ENCODE measurements at regions not wholly inside any gene's neighbourhood (a gene's known extent, or its start where the extent isn't known, plus 50 kb on each side); places are given as distances from the start of the nearest gene placed in this dataset.

DNA sequence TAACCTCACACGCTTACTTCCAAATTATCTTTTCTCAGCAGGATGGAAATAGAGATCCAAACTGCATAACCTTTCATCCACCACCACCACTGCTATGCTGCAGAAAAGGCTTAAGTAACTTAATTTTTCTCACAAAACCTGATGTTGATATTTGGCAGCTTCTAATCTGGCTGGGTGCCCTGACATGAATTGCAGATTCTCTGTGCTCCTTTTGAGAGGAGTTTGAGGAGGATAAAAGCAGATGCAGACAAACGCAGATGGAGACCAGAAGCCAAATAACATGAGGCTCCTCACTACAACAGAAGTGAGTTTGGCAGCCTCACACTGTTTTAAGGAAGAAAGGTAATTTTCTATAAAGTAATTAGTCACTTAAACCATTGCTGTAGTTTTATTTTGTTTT, 646.2 kb upstream of the ATXN8OS start:
- DNase-seq (ENCODE audit: low read depth in 1 of 2, low spot score in 1 of 2) = no peak

DNA sequence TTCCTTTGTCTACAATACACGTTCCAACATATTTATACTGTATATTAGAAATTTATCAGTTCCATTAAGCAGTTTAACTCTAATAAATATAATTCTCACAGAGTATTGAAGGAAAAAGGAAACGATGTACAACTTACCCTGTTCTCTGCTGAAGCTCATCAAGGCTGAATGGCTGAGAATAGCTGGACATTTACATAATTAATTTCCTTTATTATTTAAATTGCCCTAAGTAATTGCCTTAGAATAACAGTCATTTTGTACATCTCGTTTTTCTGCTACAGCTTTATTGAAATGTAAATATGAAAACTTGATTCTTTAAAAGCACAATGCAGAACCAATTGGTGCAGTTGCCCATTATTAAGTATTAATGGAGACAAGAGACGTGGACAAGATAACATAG, 648.3 kb upstream of the ATXN8OS start:
- no peak for DNase-seq (ENCODE audit: low read depth in 1 of 2, low spot score in 1 of 2)
- no peak overlapping the region for H3K4me3 ChIP-seq (replicated peaks; ENCODE audit: insufficient read depth, low read length)

More for the DNA sequence above, 646.2 kb upstream of the ATXN8OS start:
- no peak overlapping the region for H3K27ac ChIP-seq (replicated peaks)
- TF ChIP-seq POLR2AphosphoS5 (IDR thresholded peaks at IDR 0.05; ENCODE audit: low read depth) (no peak), SPI1 (IDR thresholded peaks at IDR 0.05; ENCODE audit: borderline replicate concordance, low read depth) (no peak), GABPA (IDR thresholded peaks at IDR 0.05; ENCODE audit: low read depth) (no peak)
- TF ChIP-seq, protein P1, sequence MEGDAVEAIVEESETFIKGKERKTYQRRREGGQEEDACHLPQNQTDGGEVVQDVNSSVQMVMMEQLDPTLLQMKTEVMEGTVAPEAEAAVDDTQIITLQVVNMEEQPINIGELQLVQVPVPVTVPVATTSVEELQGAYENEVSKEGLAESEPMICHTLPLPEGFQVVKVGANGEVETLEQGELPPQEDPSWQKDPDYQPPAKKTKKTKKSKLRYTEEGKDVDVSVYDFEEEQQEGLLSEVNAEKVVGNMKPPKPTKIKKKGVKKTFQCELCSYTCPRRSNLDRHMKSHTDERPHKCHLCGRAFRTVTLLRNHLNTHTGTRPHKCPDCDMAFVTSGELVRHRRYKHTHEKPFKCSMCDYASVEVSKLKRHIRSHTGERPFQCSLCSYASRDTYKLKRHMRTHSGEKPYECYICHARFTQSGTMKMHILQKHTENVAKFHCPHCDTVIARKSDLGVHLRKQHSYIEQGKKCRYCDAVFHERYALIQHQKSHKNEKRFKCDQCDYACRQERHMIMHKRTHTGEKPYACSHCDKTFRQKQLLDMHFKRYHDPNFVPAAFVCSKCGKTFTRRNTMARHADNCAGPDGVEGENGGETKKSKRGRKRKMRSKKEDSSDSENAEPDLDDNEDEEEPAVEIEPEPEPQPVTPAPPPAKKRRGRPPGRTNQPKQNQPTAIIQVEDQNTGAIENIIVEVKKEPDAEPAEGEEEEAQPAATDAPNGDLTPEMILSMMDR (IDR thresholded peaks at IDR 0.05; ENCODE audit: insufficient read depth, low read length) = no peak
- TF ChIP-seq, protein P2, sequence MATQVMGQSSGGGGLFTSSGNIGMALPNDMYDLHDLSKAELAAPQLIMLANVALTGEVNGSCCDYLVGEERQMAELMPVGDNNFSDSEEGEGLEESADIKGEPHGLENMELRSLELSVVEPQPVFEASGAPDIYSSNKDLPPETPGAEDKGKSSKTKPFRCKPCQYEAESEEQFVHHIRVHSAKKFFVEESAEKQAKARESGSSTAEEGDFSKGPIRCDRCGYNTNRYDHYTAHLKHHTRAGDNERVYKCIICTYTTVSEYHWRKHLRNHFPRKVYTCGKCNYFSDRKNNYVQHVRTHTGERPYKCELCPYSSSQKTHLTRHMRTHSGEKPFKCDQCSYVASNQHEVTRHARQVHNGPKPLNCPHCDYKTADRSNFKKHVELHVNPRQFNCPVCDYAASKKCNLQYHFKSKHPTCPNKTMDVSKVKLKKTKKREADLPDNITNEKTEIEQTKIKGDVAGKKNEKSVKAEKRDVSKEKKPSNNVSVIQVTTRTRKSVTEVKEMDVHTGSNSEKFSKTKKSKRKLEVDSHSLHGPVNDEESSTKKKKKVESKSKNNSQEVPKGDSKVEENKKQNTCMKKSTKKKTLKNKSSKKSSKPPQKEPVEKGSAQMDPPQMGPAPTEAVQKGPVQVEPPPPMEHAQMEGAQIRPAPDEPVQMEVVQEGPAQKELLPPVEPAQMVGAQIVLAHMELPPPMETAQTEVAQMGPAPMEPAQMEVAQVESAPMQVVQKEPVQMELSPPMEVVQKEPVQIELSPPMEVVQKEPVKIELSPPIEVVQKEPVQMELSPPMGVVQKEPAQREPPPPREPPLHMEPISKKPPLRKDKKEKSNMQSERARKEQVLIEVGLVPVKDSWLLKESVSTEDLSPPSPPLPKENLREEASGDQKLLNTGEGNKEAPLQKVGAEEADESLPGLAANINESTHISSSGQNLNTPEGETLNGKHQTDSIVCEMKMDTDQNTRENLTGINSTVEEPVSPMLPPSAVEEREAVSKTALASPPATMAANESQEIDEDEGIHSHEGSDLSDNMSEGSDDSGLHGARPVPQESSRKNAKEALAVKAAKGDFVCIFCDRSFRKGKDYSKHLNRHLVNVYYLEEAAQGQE (IDR thresholded peaks at IDR 0.05; ENCODE audit: insufficient replicate concordance, low read depth) = no peak
- no peak overlapping the region for H3K4me3 ChIP-seq (replicated peaks; ENCODE audit: insufficient read depth, low read length)
- H3K27me3 ChIP-seq (ENCODE audit: insufficient read depth, poor library complexity, severe bottlenecking) = no peaks in the 10 kb centered on the region

DNA sequence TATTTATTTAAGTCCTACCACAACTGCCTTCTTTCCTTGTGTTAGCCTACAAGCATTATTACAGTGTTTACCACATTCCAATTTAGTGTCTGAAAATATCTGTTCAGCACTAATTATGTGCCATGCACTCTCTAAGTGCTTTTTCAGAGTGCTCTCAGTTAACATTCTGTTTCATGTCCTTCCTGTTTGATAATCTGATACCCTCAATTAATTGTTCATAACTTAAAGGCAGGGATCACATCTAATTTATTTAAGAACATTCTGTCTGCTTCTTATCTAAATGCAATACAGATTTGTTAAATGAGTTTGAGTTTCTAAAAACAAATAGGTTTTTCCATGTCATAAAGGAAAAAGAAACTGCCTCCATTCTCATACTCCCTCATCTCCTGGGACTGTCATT, 649.6 kb upstream of the ATXN8OS start:
- Histone ChIP-seq H3K27ac (replicated peaks) (no peak overlapping the region), H3K4me3 (replicated peaks; ENCODE audit: insufficient read depth, low read length) (no peak overlapping the region), H3K27me3 (ENCODE audit: insufficient read depth, poor library complexity, severe bottlenecking) (no peaks in the 10 kb centered on the region)
- no peak for DNase-seq (ENCODE audit: low read depth in 1 of 2, low spot score in 1 of 2)
- TF ChIP-seq POLR2AphosphoS5 (IDR thresholded peaks at IDR 0.05; ENCODE audit: low read depth) (no peak), GABPA (IDR thresholded peaks at IDR 0.05; ENCODE audit: low read depth) (no peak), SPI1 (IDR thresholded peaks at IDR 0.05; ENCODE audit: borderline replicate concordance, low read depth) (no peak)
- TF ChIP-seq, protein P1 (IDR thresholded peaks at IDR 0.05; ENCODE audit: insufficient read depth, low read length) = no peak
- TF ChIP-seq, protein P2 (IDR thresholded peaks at IDR 0.05; ENCODE audit: insufficient replicate concordance, low read depth) = no peak

More for the DNA sequence above, 648.3 kb upstream of the ATXN8OS start:
- TF ChIP-seq, protein P2 (IDR thresholded peaks at IDR 0.05; ENCODE audit: insufficient replicate concordance, low read depth) = no peak
- TF ChIP-seq SPI1 (IDR thresholded peaks at IDR 0.05; ENCODE audit: borderline replicate concordance, low read depth) = no peak
- TF ChIP-seq, protein P1 (IDR thresholded peaks at IDR 0.05; ENCODE audit: insufficient read depth, low read length) = no peak
- no peak for TF ChIP-seq POLR2AphosphoS5 (IDR thresholded peaks at IDR 0.05; ENCODE audit: low read depth)
- no peak for TF ChIP-seq GABPA (IDR thresholded peaks at IDR 0.05; ENCODE audit: low read depth)
- Histone ChIP-seq H3K27me3 (ENCODE audit: insufficient read depth, poor library complexity, severe bottlenecking) (no peaks in the 10 kb centered on the region), H3K27ac (replicated peaks) (no peak overlapping the region)

All from HL-60 (cell line).